ENCODE measurements at regions not wholly inside any gene's neighbourhood (a gene's known extent, or its start where the extent isn't known, plus 50 kb on each side); places are given as distances from the start of the nearest gene placed in this dataset.
A peak's percentile ranks its signal among the peaks of the same experiment; 100 is the strongest.
"Not testable (repeated sequence)": the region's sequence is repeated elsewhere in the genome, so short reads cannot be mapped to it uniquely, and the experiment has no call there.

DNA sequence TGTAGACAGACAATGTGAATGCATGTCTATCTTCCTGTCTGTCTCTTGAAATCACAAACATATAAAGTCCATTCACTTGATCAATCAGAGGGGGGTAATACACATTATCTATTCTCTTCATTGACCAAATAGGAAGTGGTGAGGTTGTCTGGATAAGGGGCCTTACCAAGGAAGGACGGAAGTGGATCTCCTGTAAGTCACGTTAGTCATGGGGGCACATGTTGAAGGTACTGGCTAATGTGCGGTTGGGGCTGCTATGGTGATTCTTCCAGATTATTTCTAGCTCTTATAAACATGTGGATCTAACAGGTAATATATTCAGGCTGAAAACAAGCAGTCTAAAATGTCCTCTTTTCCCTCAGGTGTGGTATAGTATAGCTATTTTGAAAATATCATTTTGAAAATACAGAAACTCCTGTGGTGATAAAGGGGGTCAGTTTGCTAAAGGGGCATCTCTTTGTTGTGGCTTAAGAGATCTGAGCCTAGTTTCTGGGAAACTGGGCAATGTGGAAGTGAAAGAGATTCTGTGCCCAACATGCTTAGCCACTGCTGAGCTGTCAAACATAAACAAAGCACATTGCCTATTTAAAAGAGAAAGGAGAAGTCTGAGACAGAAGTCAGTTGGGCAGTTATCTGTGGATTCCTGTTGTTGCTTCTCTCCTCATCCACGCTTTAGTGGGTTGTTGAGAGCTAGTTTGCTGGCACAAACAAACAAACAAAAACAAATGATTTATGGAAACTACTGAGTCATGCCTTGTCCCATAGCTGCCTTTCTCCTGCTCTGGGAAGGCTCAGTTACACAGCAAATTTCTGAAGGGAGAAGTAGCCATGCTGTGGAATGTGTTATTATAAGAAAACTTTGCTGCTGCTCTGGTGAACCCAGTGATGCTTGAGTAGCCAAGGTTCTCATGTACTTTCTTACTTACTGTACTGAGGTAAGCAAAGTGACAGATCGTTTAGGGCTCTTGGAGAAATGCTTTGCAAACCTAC, 166.9 kb downstream of the HLX start:
- no peak for DNase-seq (ENCODE audit: low read depth)
- H3K4me3 ChIP-seq (ENCODE audit: low read length) = no peak overlapping the region
- no peak for TF ChIP-seq CTCF (IDR thresholded peaks at IDR 0.05; ENCODE audit: insufficient read depth, low read depth, low read length, missing control alignments)

- DNase-seq (ENCODE audit: low read depth); H3K4me3 ChIP-seq (ENCODE audit: low read length): not testable (repeated sequence)
These were observed 172.1 kb downstream of the HLX start for GRCh38 chr1:221051391-221051790.

DNA sequence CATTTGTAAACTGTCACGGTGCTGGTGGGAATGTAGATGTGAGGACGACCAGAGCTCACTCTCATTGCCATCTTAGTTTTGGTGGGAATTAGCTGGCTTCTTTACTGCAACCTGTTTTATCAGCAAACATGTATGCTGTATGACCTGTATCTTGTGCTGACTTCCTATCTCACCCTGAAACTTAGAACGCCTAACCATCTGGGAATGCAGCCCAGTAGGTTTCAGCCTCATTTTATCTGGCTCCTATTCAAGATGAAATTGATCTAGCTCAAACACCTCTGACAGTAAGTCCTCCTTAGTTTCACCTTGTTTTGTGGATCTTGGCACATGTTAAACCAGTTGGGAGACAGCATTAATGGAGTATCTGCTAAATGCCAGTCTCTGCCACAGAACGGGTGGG, 174.6 kb downstream of the HLX start:
- peak; percentile 50 for DNase-seq (ENCODE audit: low read depth)
- TF ChIP-seq CTCF (IDR thresholded peaks at IDR 0.05; ENCODE audit: insufficient read depth, low read depth, low read length, missing control alignments) = no peak
- no peak overlapping the region for H3K4me3 ChIP-seq (ENCODE audit: low read length)

GRCh38 chr1:221059506-221059905, 180.3 kb downstream of the HLX start:
- no peak overlapping the region for H3K4me3 ChIP-seq (ENCODE audit: low read length)
- no peak for DNase-seq (ENCODE audit: low read depth)
- no peak for TF ChIP-seq CTCF (IDR thresholded peaks at IDR 0.05; ENCODE audit: insufficient read depth, low read depth, low read length, missing control alignments)

DNA sequence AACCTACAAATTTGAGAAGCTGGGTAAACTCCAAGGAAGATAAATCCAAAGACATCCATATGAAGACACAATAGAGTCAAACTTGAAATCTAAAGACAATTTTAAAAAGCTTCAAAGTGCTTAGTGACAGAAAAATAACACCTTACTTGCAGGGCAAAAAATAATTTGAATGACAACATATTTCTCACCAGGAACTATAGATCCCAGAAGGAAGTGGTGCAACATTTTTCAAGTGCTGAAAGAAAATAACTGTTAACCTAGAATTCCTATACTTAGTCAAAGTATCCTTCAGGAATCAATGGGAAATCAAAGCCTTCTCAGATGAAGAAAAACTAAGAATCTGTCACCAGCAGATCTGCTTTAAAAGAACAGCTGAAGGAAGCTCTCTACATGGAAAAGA, 184.4 kb downstream of the HLX start:
- no peak for DNase-seq (ENCODE audit: low read depth)
- no peak overlapping the region for H3K4me3 ChIP-seq (ENCODE audit: low read length)
- TF ChIP-seq CTCF (IDR thresholded peaks at IDR 0.05; ENCODE audit: insufficient read depth, low read depth, low read length, missing control alignments) = no peak

- DNase-seq (ENCODE audit: low read depth) = no peak
- no peak for TF ChIP-seq CTCF (IDR thresholded peaks at IDR 0.05; ENCODE audit: insufficient read depth, low read depth, low read length, missing control alignments)
- no peak overlapping the region for H3K4me3 ChIP-seq (ENCODE audit: low read length)
These were observed 187.2 kb downstream of the HLX start for GRCh38 chr1:221066351-221067001.

GRCh38 chr1:221067721-221068120, 188.5 kb downstream of the HLX start:
- no peak for TF ChIP-seq CTCF (IDR thresholded peaks at IDR 0.05; ENCODE audit: insufficient read depth, low read depth, low read length, missing control alignments)
- no peak for DNase-seq (ENCODE audit: low read depth)
- H3K4me3 ChIP-seq (ENCODE audit: low read length) = no peak overlapping the region
